HL-60 (cell line): ENCODE measurements at regions not wholly inside any gene's neighbourhood (a gene's known extent, or its start where the extent isn't known, plus 50 kb on each side); places are given as distances from the start of the nearest gene placed in this dataset.

ENCODE experiments used
- DNase-seq, 2 experiments: peaks; one replicate each; pipeline ENCODE4 v3.0.0-alpha.2; 2010 to 2020; ENCODE audit warnings: low read depth in 1 of 2, low spot score in 1 of 2
- H3K27ac ChIP-seq: fragments of 250-450 bp; sonication (Bioruptor Pico); replicated peaks from 2 replicates; pipeline ENCODE4 v1.5.1; 2020; ENCODE audit warnings: mild to moderate bottlenecking, moderate library complexity
- H3K27me3 ChIP-seq: fragments of 250-450 bp; sonication (Bioruptor Pico); 2 replicates; pipeline ENCODE4 v1.5.1; 2021; ENCODE audit warnings: mild to moderate bottlenecking, moderate library complexity; ENCODE audit not compliant: insufficient read depth, poor library complexity, severe bottlenecking
- H3K4me3 ChIP-seq: replicated peaks from 2 replicates; pipeline ENCODE4 v1.5.1; 2011; ENCODE audit warnings: mild to moderate bottlenecking, control low read depth, low read length; ENCODE audit not compliant: insufficient read depth
- GABPA ChIP-seq: IDR thresholded peaks from 2 replicates; pipeline ENCODE4 v1.6.1; 2012; ENCODE audit warnings: low read depth
- POLR2AphosphoS5 ChIP-seq: IDR thresholded peaks from 2 replicates; pipeline ENCODE4 v1.6.1; 2012; ENCODE audit warnings: low read depth
- SPI1 ChIP-seq: IDR thresholded peaks from 2 replicates; pipeline ENCODE4 v1.6.1; 2012; ENCODE audit warnings: low read depth, mild to moderate bottlenecking, borderline replicate concordance
- TF ChIP-seq, protein P1 (sequence below): IDR thresholded peaks from 2 replicates; pipeline ENCODE4 v1.6.1; 2012; ENCODE audit warnings: low read depth; ENCODE audit not compliant: insufficient replicate concordance
- TF ChIP-seq, protein P2 (sequence below): IDR thresholded peaks from one replicate; pipeline ENCODE4 v1.5.1; 2011; ENCODE audit warnings: low read length, control low read depth, inconsistent platforms; ENCODE audit not compliant: insufficient read depth

DNA sequence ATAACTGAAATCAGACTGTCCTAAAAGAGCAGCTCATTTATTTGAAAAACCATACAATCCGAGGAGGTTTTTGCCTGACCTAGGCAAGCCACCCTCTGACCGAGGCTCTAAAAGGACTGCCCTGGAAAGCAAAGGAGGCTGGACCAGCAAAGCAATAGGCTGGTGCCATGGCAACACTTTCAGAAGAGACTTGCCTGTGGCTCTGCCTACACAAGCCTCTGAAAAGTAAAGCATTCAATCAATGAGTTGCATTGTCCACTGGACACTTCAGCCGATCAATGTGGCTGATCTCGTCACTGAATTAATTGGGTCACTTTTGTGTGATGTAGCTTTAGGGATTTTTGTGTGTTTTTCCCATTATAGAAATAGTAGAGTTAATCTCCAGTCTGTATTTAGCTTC, 99.1 kb upstream of the SEMA6D start:
- Histone ChIP-seq H3K27me3 (no peaks in the 10 kb centered on the region), H3K27ac (no peak overlapping the region), H3K4me3 (no peak overlapping the region)
- no peak for DNase-seq
- TF ChIP-seq, protein P1, sequence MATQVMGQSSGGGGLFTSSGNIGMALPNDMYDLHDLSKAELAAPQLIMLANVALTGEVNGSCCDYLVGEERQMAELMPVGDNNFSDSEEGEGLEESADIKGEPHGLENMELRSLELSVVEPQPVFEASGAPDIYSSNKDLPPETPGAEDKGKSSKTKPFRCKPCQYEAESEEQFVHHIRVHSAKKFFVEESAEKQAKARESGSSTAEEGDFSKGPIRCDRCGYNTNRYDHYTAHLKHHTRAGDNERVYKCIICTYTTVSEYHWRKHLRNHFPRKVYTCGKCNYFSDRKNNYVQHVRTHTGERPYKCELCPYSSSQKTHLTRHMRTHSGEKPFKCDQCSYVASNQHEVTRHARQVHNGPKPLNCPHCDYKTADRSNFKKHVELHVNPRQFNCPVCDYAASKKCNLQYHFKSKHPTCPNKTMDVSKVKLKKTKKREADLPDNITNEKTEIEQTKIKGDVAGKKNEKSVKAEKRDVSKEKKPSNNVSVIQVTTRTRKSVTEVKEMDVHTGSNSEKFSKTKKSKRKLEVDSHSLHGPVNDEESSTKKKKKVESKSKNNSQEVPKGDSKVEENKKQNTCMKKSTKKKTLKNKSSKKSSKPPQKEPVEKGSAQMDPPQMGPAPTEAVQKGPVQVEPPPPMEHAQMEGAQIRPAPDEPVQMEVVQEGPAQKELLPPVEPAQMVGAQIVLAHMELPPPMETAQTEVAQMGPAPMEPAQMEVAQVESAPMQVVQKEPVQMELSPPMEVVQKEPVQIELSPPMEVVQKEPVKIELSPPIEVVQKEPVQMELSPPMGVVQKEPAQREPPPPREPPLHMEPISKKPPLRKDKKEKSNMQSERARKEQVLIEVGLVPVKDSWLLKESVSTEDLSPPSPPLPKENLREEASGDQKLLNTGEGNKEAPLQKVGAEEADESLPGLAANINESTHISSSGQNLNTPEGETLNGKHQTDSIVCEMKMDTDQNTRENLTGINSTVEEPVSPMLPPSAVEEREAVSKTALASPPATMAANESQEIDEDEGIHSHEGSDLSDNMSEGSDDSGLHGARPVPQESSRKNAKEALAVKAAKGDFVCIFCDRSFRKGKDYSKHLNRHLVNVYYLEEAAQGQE, result no peak
- TF ChIP-seq SPI1 (no peak), POLR2AphosphoS5 (no peak), GABPA (no peak)
- TF ChIP-seq, protein P2, sequence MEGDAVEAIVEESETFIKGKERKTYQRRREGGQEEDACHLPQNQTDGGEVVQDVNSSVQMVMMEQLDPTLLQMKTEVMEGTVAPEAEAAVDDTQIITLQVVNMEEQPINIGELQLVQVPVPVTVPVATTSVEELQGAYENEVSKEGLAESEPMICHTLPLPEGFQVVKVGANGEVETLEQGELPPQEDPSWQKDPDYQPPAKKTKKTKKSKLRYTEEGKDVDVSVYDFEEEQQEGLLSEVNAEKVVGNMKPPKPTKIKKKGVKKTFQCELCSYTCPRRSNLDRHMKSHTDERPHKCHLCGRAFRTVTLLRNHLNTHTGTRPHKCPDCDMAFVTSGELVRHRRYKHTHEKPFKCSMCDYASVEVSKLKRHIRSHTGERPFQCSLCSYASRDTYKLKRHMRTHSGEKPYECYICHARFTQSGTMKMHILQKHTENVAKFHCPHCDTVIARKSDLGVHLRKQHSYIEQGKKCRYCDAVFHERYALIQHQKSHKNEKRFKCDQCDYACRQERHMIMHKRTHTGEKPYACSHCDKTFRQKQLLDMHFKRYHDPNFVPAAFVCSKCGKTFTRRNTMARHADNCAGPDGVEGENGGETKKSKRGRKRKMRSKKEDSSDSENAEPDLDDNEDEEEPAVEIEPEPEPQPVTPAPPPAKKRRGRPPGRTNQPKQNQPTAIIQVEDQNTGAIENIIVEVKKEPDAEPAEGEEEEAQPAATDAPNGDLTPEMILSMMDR, result no peak

DNA sequence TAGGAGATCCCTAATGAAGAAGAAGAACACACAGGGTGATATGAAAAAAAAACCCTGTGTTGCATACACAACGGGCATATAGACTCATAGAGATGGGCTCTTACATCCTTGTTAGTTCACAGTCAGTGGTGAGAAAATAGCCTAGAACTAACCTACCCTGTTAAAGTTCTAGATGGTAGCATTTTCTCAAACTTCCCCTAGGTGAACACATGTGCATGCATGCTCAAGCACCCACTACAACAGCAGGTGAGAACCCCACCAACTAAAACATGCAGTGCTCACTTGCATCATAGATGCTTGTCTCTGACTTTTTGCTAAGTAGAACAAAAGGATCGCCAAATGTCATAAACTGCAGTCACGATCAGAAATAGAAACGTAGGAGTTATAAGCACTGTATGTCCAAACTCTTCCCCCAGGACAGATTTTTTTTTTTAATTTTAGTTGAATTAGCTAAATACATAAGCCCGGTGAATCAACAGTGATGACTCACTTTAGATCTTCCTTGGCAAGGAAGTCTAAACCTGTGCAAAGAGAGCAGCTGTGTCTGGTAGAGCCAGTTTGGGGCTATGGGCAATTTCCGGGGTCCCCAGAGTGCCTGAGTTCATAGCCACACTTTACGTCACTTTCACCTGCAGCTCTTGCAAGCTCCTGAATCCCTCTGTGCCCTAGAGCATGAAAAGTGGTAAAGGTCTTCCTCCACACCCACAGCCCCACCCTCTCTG, 96.2 kb upstream of the SEMA6D start:
- Histone ChIP-seq H3K27me3 (peaks cover 2% of the 10 kb centered on the region), H3K27ac (no peak overlapping the region), H3K4me3 (no peak overlapping the region)
- TF ChIP-seq POLR2AphosphoS5, result no peak
- TF ChIP-seq, protein P2, result no peak
- DNase-seq, result no peak

DNA sequence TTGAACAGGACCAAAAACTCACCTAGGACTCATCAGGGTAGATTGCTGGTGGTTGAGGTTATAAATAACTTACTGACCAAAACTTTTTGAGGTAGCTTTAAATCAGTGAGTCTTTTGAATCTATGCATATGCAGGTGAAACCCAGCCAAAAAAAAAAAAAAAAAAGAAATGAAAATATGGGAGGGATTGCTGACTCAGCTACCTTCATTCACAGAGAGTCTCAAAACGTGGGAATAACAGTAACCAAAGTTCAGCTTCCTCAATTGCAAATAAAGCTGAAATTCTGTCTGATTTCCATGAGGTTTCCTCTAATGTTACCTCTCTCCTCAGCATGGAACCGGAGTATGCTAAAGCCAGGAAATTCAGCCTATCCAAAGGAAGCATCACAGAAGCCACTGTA, 95.2 kb upstream of the SEMA6D start:
- Histone ChIP-seq H3K27ac (no peak overlapping the region), H3K4me3 (no peak overlapping the region), H3K27me3 (peaks cover 2% of the 10 kb centered on the region)
- DNase-seq, result no peak
- TF ChIP-seq, protein P1, result no peak
- no peak for TF ChIP-seq GABPA
- TF ChIP-seq POLR2AphosphoS5, result no peak
- no peak for TF ChIP-seq SPI1
- TF ChIP-seq, protein P2, result no peak

DNA sequence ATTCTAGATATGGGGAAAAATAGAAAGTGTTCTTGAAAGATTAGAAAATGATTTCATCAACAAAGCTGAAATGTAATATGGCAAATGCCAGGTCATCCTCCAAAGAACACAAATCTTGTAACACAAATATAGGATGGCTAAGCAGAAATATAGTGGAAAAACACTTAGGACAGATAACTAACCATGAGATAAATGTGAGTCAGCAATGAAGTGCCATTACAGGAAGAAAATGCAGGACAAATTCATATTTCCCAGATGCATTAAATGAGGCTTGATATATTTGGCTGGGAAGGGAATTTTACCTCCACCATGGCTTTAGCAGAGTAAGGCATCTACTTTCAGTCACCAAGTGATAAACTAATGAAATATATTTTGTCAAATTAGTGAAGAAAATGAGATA, 92.8 kb upstream of the SEMA6D start:
- no peak for DNase-seq
- H3K4me3 ChIP-seq, result no peak overlapping the region
- no peak for TF ChIP-seq POLR2AphosphoS5
- TF ChIP-seq, protein P1, result no peak
- TF ChIP-seq, protein P2, result no peak
- TF ChIP-seq SPI1, result no peak
- TF ChIP-seq GABPA, result no peak

More for the DNA sequence above, 92.8 kb upstream of the SEMA6D start:
- Histone ChIP-seq H3K27me3 (peaks cover 2% of the 10 kb centered on the region), H3K27ac (no peak overlapping the region)
